ENCODE measurements at regions not wholly inside any gene's neighbourhood (a gene's known extent, or its start where the extent isn't known, plus 50 kb on each side); places are given as distances from the start of the nearest gene placed in this dataset.

DNA sequence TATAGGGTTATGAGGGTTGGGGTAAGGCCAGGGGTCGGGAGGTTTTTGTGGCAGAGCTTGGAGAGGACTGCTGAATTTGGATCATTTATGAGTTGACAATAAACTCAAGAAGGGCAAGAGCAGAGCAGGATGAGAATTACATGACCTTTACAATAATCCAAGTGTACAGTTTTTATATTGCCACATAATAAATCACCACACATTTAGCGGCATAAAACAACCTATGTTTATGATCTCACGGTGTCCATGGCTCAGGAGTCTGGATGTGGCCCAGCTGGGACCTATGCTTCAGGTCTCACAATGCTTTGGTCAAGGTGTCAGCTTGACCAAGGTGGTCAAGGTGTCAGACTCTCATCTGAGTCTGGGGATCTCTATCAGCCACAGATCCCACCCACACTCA, 118.3 kb upstream of the WSCD1 start:
- no peak for DNase-seq (ENCODE audit: low spot score)

DNA sequence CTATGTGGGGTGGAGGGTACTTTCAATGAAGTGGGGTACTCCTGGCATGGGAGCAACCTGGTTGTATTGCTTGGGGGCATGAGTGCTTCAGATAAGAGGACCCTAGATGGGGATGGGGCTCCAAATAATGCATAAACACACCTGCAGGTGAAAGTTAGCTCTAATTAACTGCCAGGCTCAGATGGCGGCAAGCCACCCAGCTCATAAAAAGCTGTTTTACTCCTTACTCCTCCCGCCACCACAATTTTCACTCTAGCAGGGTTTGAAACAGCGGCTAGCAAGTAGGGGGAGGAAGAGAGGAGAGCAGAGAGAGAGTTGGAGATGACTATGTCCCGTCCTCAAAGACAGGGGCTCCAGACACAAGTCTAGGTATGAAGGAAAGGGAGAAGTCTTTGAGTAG, 117.7 kb upstream of the WSCD1 start:
- no peak for DNase-seq (ENCODE audit: low spot score)

DNA sequence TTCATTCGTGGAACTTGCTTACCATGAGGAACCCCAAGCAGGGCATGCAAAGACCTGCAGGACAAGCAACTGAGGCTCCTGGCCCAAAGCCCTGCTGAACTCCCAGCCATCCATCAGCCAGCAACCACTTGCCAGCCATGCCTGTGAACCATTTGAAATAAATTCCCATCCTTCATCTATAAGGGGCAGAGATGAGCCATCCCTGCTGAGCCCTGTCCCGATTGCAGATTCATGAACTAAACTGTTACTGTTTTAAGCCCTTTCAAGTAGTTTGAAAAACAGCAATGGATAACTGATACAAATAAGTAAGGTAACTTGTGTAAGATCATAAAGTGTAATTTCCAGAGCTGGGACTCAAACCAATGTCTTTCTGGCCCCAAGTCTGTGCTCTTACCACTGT, 114.4 kb upstream of the WSCD1 start:
- no peak for DNase-seq (ENCODE audit: low spot score)

DNA sequence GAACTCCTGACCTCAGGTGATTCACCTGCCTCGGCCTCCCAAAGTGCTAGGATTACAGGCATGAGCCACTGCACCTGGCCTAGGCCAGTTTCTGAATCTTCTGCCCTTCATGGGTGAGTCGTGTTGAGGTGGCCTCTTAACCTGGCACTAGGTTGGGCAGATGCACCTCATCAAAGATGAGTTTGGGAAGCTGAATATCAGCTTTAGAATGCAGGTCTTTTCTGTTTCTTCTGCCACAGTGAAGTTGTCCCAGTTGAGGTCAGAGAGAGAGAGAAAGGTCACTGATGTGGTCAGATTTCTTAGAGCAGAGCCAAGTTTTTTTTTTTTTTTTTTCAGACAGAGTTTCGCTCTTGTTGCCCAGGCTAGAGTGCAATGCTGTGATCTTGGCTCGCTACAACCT, 111.3 kb upstream of the WSCD1 start:
- DNase-seq (ENCODE audit: low spot score), result no peak

DNA sequence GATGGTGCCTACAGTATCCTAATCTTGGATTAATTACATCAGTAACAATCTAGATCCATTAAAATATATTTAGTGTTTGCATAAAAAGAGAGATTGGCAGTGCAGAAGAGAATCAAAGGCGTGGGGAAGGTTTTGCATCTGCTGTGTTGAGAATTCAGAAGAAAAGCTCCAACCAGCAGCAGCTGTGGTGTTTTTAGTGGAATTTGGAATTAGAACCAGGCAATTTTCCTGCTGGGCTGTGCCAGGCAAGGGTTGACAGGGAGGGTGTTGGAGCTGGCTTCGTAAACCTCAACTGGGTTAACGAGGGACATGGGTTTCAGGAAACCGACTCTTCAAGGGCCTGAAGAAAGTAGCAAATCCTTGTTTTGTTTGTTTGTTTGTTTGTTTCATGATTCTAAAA, 107.8 kb upstream of the WSCD1 start:
- DNase-seq (ENCODE audit: low spot score), result no peak

DNA sequence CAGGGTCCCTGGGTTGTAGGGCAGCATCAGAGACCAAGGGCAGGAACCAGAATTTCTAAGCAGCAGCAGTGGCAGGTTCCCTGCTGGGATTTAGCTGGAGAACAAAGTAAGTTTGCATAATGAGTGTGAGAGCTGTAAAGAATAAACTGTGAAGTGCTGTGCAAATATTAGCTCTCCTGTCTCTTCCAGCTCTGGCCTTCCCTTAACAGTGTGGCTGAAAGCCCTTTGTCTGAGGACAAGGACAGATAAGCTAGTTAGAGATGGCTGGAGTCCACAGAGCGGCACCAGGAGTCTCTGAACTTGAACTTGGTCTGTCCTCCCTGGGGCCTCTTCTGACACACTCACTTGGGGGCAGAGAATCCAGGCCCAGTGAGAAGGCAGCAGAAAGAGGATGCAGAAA, 98.2 kb upstream of the WSCD1 start:
- DNase-seq (ENCODE audit: low spot score), result no peak

DNA sequence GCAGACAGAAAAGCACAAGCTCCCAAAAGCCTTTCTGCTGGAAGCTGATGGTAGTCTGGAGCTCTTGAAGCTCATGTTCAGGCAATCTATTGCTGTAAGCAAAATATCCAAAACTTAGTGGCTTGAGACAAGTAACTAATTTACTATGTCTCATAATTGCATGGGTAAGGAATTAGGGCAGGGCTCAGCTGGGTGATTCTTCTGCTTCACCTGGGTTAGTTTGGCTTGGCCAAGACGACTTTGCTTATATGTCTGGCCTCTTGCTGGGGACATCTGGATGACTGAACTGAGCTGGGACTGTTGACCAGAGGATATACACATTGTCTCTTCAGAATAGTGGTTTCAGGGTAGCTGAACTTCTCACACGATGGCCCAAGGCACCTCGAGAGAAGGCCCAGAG, 96.8 kb upstream of the WSCD1 start:
- no peak for DNase-seq (ENCODE audit: low spot score)

DNA sequence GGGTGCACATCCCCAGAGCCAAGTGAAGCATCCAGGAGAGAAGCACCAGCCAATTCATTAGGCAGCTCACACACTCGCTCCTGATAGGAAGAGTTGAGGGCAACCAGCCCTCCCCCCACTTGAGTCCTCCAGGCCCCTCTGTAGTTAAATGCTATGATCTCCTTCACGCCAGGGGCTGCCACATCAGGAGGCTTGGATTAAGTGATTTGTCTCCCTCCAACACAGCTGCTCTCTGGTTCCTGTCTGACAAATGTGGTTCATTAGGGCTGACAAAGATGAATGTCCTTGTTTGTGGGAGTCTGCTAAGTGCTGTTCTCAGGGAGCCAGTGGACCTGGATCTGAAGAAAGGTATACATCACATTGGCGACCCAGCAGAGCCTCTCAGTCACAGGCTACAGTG, 94.5 kb upstream of the WSCD1 start:
- no peak for DNase-seq (ENCODE audit: low spot score)

DNA sequence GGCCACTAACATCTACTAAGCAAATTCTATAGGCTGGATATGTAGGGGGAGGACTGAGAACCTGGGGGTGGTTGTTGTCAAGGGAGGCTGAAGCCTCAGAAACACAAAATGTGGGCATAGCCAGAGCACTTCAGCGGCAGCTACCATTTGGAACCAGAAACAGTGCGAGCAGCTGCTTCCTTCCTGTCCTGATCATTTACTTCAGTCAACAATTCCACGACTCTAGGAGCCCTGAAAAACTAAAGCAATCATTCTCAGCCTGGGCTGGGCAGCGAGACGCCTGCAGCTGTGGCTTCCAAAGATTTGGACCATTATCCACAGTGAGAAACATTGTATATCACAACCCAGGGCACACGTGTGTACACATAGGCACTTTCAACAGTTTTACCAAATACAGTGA, 93.9 kb upstream of the WSCD1 start:
- DNase-seq (ENCODE audit: low spot score), result no peak

DNA sequence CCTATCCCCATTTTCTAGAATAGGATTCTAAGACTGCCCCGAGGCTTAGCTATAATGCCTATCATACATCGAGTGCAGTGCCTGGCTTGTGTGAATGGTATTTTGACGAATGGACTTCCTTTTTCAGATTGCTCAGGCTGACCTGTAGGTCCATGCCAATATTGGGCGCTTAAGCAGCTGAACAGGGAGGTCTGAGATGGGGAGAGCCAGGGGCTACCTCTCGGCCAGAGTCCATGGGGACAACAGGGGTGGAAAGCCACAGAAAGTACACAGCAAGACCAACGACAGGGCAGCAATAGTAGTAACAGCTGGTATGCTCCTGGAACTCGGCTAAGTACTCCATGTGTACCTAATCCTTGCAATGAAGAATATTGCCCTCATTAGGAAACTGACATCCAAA, 91.7 kb upstream of the WSCD1 start:
- DNase-seq (ENCODE audit: low spot score), result no peak

DNA sequence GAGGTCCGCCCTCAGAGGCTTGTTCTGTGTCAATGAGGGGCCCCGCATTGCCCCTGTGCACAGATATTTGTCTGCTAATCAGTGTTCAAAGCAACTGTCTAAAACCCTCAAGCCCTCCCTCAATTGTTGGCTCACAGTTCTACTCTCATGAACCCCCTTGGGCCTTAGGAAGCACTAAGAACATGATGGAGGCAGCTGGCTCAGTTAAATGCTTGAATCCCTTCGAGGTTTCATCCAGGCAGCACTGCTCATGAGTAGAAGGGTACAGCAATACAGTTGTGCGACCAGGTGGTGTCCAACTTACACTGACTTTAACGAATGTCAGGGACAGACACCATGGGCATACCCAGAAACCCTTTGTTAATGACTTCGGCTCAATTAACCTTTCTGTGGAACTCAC, 89.2 kb upstream of the WSCD1 start:
- no peak for DNase-seq (ENCODE audit: low spot score)

DNA sequence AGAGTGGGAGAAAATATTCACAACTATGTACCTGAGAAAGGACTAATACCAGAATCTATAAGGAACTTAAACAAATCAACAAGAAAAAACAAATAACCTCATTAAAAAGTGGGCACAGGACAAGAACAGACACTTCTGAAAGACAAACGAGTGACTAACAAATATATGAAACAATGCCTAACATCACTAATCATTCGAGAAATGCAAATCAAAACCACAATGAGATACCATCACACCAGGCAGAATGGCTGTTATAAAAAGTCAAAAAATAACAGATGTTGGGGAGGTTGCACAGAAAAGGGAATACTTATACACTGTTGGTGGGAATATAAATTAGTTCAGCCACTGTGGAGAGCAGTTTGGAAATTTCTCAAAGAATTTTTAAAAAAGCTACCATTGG, 83.5 kb upstream of the WSCD1 start:
- no peak for DNase-seq (ENCODE audit: low spot score)

DNA sequence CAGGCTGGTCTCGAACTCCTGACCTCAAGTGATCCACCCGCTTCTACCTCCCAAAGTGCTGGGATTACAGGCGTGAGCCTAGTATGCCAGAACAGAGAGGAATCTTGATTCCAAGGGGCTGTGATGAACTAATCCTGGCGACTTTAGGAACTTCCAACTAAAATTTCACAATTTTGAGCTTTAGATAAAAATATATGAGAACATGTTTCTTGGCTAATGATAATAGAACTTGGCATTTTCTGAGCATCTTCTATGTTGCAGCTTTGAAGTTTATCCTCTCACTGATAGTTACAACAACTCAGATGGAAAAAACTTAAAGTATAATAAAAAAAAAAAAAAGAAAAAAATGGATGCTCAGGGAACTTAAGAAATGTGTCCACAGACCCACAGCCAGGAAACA, 69.8 kb upstream of the WSCD1 start:
- peak; percentile 40 for DNase-seq (ENCODE audit: low spot score)

DNA sequence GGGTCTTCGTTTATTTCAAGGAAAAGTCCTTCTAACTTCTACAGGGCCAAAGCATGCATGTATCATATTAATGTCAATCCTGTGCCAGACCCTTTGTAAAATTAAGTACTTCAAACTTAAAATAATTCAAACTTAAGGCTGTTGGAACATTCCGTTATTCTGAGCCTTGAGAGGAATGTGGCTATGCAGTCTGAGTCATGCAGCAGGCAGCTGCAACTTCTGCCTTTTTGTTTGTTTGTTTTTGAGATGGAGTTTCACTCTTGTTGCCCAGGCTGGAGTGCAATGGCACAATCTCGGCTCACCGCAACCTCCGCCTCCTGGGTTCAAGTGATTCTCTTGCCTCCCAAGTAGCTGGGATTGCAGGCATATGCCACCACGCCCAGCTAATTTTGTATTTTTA, 67.0 kb upstream of the WSCD1 start:
- peak; percentile 15 for DNase-seq (ENCODE audit: low spot score)

DNA sequence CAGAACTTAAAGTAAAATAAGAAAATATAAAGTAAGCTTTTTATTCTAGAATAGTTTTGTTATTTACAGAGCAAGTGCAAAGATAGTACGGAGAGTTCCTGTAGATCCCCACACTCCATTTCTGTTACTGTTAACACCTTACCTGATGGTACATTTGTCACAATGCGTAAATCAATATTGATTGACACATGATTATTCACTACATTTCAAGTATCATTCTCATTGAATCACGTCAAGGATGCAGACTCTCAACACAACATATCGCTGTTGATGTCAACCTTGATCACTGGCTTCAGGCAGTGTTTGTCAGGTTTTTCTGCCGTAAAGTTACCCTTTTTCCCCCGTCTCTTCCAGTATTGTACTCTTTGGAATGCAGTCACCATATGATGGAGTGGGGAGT, 64.2 kb upstream of the WSCD1 start:
- no peak for DNase-seq (ENCODE audit: low spot score)

DNA sequence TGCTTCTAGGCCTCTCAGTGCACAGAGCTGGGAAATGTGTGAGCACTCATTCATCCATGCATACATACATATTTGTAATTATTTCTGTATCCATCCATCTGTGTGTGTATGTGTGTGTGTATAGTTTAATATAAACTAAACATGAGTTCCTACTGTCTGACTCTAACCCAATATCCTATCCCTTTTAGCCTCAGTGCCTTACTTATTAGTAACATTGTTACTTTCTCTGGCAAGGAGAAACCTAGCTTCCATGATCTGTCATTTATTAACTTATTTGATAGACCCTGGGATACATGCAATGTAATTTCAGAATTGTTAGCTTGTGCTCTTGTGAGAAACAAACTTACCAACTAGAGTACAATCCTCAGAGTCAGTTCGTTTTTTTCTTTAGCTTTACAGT, 59.0 kb upstream of the WSCD1 start:
- DNase-seq (ENCODE audit: low spot score), result no peak

DNA sequence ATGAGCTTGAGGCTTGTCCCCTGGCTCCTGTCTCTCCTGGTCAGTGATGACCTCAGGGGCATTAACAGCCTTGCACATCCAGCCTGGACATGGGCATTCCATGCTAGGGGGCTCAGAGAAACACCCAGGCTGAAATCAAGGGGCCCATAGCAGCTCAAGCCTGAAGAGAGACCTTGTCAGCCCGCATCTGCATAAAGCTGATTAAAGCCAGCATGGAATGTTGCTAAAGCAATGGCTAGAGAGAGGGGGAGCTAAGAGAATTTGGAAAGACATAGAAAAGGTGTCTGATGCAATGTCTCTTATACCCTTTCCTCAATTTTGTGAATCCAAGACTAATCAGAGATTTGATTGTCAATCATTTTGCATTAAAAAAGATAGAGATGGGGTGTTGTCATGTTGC, 51.4 kb upstream of the WSCD1 start:
- no peak for DNase-seq (ENCODE audit: low spot score)

DNA sequence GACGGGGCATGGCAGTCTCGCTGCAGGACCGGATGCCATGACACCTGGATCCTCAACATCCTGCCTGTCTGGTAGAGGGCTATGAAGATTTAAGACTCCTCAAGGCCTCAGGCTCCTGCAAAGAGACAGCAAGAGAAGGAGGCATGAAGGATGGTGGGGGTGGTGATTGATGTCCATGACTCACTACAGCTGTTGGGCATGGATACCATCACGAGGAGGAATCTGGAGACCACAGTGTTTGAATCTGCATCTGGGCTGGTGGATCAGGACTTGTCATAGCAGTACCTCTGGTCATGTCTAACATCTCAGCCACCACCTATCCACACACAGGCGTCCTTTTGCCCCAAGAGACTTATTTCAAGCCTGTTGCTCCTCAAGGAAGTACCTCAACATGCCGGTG, 50.2 kb upstream of the WSCD1 start:
- DNase-seq (ENCODE audit: low spot score), result no peak

DNA sequence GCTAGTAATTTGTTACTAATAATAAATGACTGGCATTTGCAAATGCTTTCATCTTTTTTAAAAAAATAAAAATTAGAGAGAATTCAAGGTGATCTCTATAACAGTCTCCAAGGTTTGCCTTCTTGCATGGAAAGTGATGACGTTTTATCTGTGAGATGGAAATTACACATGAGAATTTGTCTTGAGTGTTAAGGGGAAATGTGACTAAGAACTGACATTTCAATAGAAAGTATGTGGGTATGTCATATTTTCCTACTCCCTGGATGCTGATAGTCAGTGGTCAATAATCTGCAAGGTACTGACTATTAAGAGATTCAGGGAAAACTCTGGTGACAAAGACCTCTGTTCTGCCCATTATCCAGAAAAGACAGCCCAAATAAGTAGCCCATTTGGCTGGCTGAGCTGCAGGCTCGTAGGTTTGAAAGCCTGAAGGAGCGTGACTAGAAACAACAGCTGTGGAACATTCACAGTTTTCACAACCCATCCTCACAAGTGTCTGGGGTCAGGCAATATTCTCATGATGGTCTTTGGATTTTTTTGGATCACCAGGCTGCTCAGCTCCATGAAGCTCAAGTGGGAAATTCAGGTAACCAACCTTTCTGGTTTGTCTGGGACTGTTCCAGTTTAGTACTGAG, 49.7 kb upstream of the WSCD1 start:
- no peak for DNase-seq (ENCODE audit: low spot score)

Data from umbilical cord (tissue), 1 donor.